DND-41 (cell line): ENCODE measurements at regions not wholly inside any gene's neighbourhood (a gene's known extent, or its start where the extent isn't known, plus 50 kb on each side); places are given as distances from the start of the nearest gene placed in this dataset.

Experiments used
- ATAC-seq: fragments of 200-7000 bp; cut with Tn5 transposase; 3 replicates; pipeline ENCODE4 v1.9.1; 2021; ENCODE audit warnings: low read depth; ENCODE audit not compliant: insufficient read depth
- DNase-seq: peaks from one replicate; pipeline ENCODE4 v3.0.0-alpha.2; 2020
- H2AFZ ChIP-seq: 2 replicates; pipeline ENCODE4 v1.6.0; 2012; ENCODE audit warnings: low read depth, low read length
- H3K27ac ChIP-seq: 2 replicates; pipeline ENCODE4 v1.5.1; 2012; ENCODE audit warnings: low read length, inconsistent platforms
- H3K27me3 ChIP-seq: fragments of 200-600 bp; sonication (generic); 2 replicates; pipeline ENCODE4 v1.6.0; 2012; ENCODE audit warnings: low read length, mild to moderate bottlenecking, inconsistent platforms; ENCODE audit not compliant: insufficient read depth, poor library complexity
- H3K36me3 ChIP-seq: 2 replicates; pipeline ENCODE4 v1.5.1; 2012; ENCODE audit warnings: low read length, inconsistent platforms; ENCODE audit not compliant: insufficient read depth
- H3K4me1 ChIP-seq: 2 replicates; pipeline ENCODE4 v1.5.1; 2012; ENCODE audit warnings: mild to moderate bottlenecking, low read length; ENCODE audit not compliant: insufficient read depth
- H3K4me2 ChIP-seq: 2 replicates; pipeline ENCODE4 v1.6.0; 2012; ENCODE audit warnings: mild to moderate bottlenecking, moderate library complexity, low read length, inconsistent platforms; ENCODE audit not compliant: insufficient read depth
- H3K4me3 ChIP-seq, 2 experiments: fragments of 200-600 bp in 1 of 2; shearing (Covaris generic) in 1 of 2; 2 replicates each; pipeline ENCODE4 v1.5.1; 2012 to 2016; ENCODE audit warnings: inconsistent platforms in 2 of 2, low read length in 2 of 2, mild to moderate bottlenecking in 2 of 2, low read depth in 1 of 2, moderate library complexity in 1 of 2
- H3K79me2 ChIP-seq: 2 replicates; pipeline ENCODE4 v1.6.0; 2012; ENCODE audit warnings: low read length, inconsistent platforms; ENCODE audit not compliant: insufficient read depth
- H3K9ac ChIP-seq: 2 replicates; pipeline ENCODE4 v1.6.0; 2012; ENCODE audit warnings: low read depth, mild to moderate bottlenecking, inconsistent platforms, low read length, moderate library complexity
- H3K9me3 ChIP-seq: 2 replicates; pipeline ENCODE4 v1.5.1; 2012; ENCODE audit warnings: low read length, moderate library complexity, mild to moderate bottlenecking, inconsistent platforms; ENCODE audit not compliant: insufficient read depth, severe bottlenecking
- H4K20me1 ChIP-seq: 2 replicates; pipeline ENCODE4 v1.6.0; 2012; ENCODE audit warnings: low read length; ENCODE audit not compliant: insufficient read depth
- EZH2 ChIP-seq: IDR thresholded peaks from 3 replicates; pipeline ENCODE4 v1.6.1; 2012; ENCODE audit warnings: borderline replicate concordance, low read depth, mild to moderate bottlenecking, moderate library complexity, low read length, inconsistent platforms; ENCODE audit not compliant: severe bottlenecking
- TF ChIP-seq, protein P1 (sequence below): IDR thresholded peaks from 2 replicates; pipeline ENCODE4 v1.5.1; 2012; ENCODE audit warnings: borderline replicate concordance, low read length, moderate library complexity, mild to moderate bottlenecking; ENCODE audit not compliant: poor library complexity, severe bottlenecking; ENCODE audit errors: extremely low read depth

DNA sequence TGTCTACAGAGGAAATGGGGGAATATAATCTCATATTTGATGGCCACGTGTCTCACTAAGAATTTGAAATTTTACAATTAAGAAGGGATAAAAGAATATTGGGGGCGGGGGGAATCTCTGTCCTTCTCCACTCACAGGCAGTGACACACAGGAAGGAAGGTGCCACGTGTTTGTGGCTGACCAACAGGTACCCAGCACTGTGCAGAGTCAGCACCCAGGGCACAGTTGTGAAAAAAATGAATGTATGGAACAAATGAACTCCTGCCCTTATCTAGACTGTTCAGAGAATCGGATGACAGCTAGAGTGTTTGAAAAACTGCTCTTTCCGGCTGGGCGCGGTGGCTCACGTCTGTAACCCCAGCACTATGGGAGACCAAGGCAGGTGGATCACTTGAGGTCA lies 317.0 kb upstream of the MYT1L start:
- Histone ChIP-seq H3K27ac (no peak overlapping the region), H4K20me1 (no peaks in the 10 kb centered on the region; the same call in 1 of the 2 replicates), H3K9ac (no peak overlapping the region), H3K4me1 (no peaks in the 10 kb centered on the region), H3K4me3 (no peak overlapping the region), H3K9me3 (no peaks in the 10 kb centered on the region), H3K79me2 (no peaks in the 10 kb centered on the region), H2AFZ (no peak overlapping the region), H3K36me3 (no peaks in the 10 kb centered on the region), H3K27me3 (no peaks in the 10 kb centered on the region), H3K4me2 (no peak overlapping the region)
- ATAC-seq = no peak
- DNase-seq = no peak
- no peak for TF ChIP-seq EZH2
- TF ChIP-seq, protein P1, sequence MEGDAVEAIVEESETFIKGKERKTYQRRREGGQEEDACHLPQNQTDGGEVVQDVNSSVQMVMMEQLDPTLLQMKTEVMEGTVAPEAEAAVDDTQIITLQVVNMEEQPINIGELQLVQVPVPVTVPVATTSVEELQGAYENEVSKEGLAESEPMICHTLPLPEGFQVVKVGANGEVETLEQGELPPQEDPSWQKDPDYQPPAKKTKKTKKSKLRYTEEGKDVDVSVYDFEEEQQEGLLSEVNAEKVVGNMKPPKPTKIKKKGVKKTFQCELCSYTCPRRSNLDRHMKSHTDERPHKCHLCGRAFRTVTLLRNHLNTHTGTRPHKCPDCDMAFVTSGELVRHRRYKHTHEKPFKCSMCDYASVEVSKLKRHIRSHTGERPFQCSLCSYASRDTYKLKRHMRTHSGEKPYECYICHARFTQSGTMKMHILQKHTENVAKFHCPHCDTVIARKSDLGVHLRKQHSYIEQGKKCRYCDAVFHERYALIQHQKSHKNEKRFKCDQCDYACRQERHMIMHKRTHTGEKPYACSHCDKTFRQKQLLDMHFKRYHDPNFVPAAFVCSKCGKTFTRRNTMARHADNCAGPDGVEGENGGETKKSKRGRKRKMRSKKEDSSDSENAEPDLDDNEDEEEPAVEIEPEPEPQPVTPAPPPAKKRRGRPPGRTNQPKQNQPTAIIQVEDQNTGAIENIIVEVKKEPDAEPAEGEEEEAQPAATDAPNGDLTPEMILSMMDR = no peak

DNA sequence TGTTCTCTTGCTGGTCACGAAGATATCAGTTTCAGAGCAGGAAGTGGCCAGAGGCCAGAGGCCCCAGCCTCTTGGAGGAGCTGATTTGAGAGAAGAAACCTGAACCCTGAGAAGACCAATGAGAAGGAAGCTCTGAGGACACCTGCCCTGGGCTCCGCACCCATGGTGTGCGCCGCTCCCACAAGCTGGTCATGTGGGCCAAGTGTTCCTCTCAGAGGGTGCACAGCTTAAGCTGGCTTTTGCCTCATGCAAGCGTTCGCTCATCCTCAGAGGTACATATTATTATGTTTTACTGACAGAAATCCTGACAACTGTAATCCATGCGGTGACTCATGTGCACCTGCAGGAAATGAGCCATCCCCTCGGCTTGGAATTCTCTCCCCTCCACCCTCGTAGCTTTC lies 316.1 kb upstream of the MYT1L start:
- Histone ChIP-seq H3K27ac (no peak overlapping the region), H3K79me2 (no peaks in the 10 kb centered on the region), H3K36me3 (no peaks in the 10 kb centered on the region), H3K27me3 (no peaks in the 10 kb centered on the region), H3K9ac (no peak overlapping the region), H3K4me2 (no peak overlapping the region), H4K20me1 (no peaks in the 10 kb centered on the region; the same call in 1 of the 2 replicates), H3K4me3 (no peak overlapping the region), H2AFZ (no peak overlapping the region), H3K9me3 (no peaks in the 10 kb centered on the region), H3K4me1 (no peaks in the 10 kb centered on the region)
- no peak for TF ChIP-seq EZH2
- TF ChIP-seq, protein P1 = no peak
- DNase-seq (no peak), ATAC-seq (no peak)

DNA sequence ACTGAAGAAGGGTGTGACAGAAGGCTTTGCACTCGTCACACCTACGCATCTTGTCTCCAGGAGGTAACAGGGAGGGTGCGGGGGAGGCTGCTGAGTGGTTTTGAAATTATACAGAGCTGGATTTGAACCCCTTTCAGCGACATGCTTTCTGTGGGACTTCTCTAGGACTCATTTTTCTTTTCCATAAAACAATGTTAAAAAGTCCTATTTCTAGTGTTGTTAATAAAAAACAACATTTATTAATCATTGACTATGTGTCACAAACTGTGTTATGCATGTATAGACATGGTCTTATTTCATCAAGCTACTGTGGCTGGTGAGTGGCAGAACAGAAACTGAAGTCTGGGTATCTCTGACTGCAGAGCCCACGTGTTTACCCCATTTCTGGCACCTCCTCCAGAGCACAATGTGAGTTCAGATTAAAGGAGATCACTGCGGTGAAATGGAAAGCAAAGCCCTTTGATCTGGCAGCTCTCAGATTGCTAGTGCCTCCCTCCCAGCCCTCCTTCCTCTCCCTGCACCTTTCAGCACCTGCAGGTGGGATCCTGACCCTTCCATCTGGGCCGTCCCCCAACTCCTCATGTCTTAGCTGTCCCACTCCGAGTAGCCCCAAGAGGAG lies 315.5 kb upstream of the MYT1L start:
- TF ChIP-seq, protein P1 = no peak
- no peak for TF ChIP-seq EZH2
- no peak overlapping the region for H2AFZ ChIP-seq
- no peaks in the 10 kb centered on the region for H3K79me2 ChIP-seq
- no peaks in the 10 kb centered on the region for H3K36me3 ChIP-seq
- no peak overlapping the region for H3K9ac ChIP-seq
- peak; percentile 95 for ATAC-seq
- H3K27ac ChIP-seq = no peak overlapping the region
- H3K4me3 ChIP-seq = no peak overlapping the region
- no peaks in the 10 kb centered on the region for H3K27me3 ChIP-seq
- H4K20me1 ChIP-seq = no peaks in the 10 kb centered on the region; the same call in 1 of the 2 replicates
- H3K4me1 ChIP-seq = no peaks in the 10 kb centered on the region
- no peak overlapping the region for H3K4me2 ChIP-seq
- H3K9me3 ChIP-seq = no peaks in the 10 kb centered on the region
- peak; percentile 40 for DNase-seq
